Heart right ventricle (tissue), 16 donors: ENCODE measurements at regions not wholly inside any gene's neighbourhood (a gene's known extent, or its start where the extent isn't known, plus 50 kb on each side); places are given as distances from the start of the nearest gene placed in this dataset.

Source experiments
- ATAC-seq, 8 donors: fragments of 200-7000 bp; cut with Tn5 transposase; one replicate each; pipeline ENCODE4 v1.9.1; 2020; ENCODE audit warnings: mild to moderate bottlenecking in 8 of 8, moderate library complexity in 8 of 8, moderate number of reproducible peaks in 1 of 8
- DNase-seq, 2 donors: peaks; one replicate each; pipeline ENCODE4 v3.0.0-alpha.2; 2020
- H3K27ac ChIP-seq, 10 donors: fragments of 200-600 bp; sonication (generic) in 2 of 10; one replicate each; pipeline versions ENCODE4 v1.5.0 to v1.8.0; 2020 to 2022; ENCODE audit warnings: mild to moderate bottlenecking in 3 of 10
- H3K27me3 ChIP-seq, 7 donors: fragments of 200-600 bp; one replicate each; pipeline ENCODE4 v1.8.0; 2021 to 2022; ENCODE audit warnings: mild to moderate bottlenecking in 2 of 7
- H3K36me3 ChIP-seq, 9 donors: fragments of 200-600 bp; sonication (generic) in 1 of 9; one replicate each; pipeline versions ENCODE4 v1.5.0 to v1.8.0; 2020 to 2022; ENCODE audit warnings: mild to moderate bottlenecking in 2 of 9
- H3K4me1 ChIP-seq, 9 donors: fragments of 200-600 bp; sonication (generic) in 1 of 9; one replicate each; pipeline versions ENCODE4 v1.5.0 to v1.8.0; 2020 to 2022; ENCODE audit warnings: mild to moderate bottlenecking in 4 of 9
- H3K4me3 ChIP-seq, 10 donors: fragments of 200-600 bp; sonication (generic) in 2 of 10; one replicate each; pipeline versions ENCODE4 v1.5.0 to v1.8.0; 2020 to 2022; ENCODE audit warnings: mild to moderate bottlenecking in 7 of 10, moderate library complexity in 2 of 10
- H3K9me3 ChIP-seq, 11 donors: fragments of 200-600 bp in 10 of 11; sonication (generic) in 2 of 11; one replicate each; pipeline versions ENCODE4 v1.5.0 to v1.8.0; 2013 to 2022; ENCODE audit warnings: mild to moderate bottlenecking in 2 of 11, control low read depth in 1 of 11, moderate library complexity in 1 of 11
- CTCF ChIP-seq, 9 donors: fragments of 200-600 bp; sonication (generic) in 2 of 9; IDR thresholded peaks; one replicate each; pipeline versions ENCODE4 v1.5.0 to v1.8.0; 2021 to 2022; ENCODE audit warnings: antibody characterized with exemption in 9 of 9, mild to moderate bottlenecking in 5 of 9, moderate library complexity in 1 of 9
- WGBS, 2 donors: extraction: QIAGEN DNeasy Blood & Tissue Kit; methylation state at CpG; one replicate each; pipeline ENCODE4 v1.1.7; 2013; ENCODE audit warnings: inconsistent platforms in 1 of 2; 5-methylcytosine and 5-hydroxymethylcytosine counted together
- intact Hi-C, 10 donors: fragments of 100-400 bp; cut with DNase I; formaldehyde crosslinking; loops; one replicate each; pipeline versions ENCODE4 v1.11.1 to v1.14.2; 2022
- donor health status: Arrhythmogenic right ventricular cardiomyopathy.
- donor health status: ischemic (EF 13 %, LVEDD 7.1; RV severe dilation, severe dysfunction).
- donor health status: healthy with polysubstance abuse.
- donor health status: DM: no; HTN: yes; CAD: no.
- donor health status: DM: no; HTN: no; CAD: no.
- donor health status: ischemic (EF 25% LVEDD 6.9; RV normal size, moderate dysfunction).
- donor health status: ischemic (EF 25% LVEDD 5.7; RV mildly dilated, moderate dysfunction).
- donor health status: healthy.
- donor health status: DM: yes; HTN: yes; CAD: no.
- donor health status: Ischemic cardiomyopathy.
- donor health status: ischemic (EF 35%, LVEDD 5.7; RV mildly dilated, moderate dysfunction).
- donor health status: nonischemic (EF 11% LVEDD 7.7; RV severe dilation, severe dysfunction).
- donor health status: DM: yes; HTN: yes; CAD: no.
- donor health status: PGD.
- donor health status: ischemic (EF 29% LVEDD 5.4; RV normal size, mild dysfunction).
- donor health status: nonischemic (EF 23%, LVEDD 6.1; RV moderate dilation, normal function).

- H3K27me3 ChIP-seq: no peaks in the 10 kb centered on the region
- intact Hi-C loops: no loop called here
- TF ChIP-seq CTCF (IDR thresholded peaks at IDR 0.05): no peak
- no peaks in the 10 kb centered on the region for H3K36me3 ChIP-seq
- whole genome bisulfite sequencing, 2 donors: 69 to 71% methylated on average over 3 of the region's 3 CpGs
- H3K27ac ChIP-seq: no peak overlapping the region
- no peak for DNase-seq
- ATAC-seq: peak in 1 of 8 donors; percentile 34
- peaks cover 0 to 4% (median 0%) of the 10 kb centered on the region in 11 donors for H3K9me3 ChIP-seq
- no peaks in the 10 kb centered on the region for H3K4me1 ChIP-seq
- no peak overlapping the region for H3K4me3 ChIP-seq
Observed at GRCh38 chr13:74886502-74886901, 595.5 kb downstream of the TBC1D4 start.

GRCh38 chr13:74883834-74884233 lies 598.1 kb downstream of the TBC1D4 start:
- H3K27me3 ChIP-seq: no peaks in the 10 kb centered on the region
- no peak overlapping the region for H3K27ac ChIP-seq
- TF ChIP-seq CTCF (IDR thresholded peaks at IDR 0.05): peak in 1 of 9 donors; percentile 11
- H3K4me1 ChIP-seq: no peaks in the 10 kb centered on the region
- intact Hi-C loops: loop anchor here in 1 of 10 donors (5.0 kb wide), 1 partner anchor 33 kb away; no protein-coding TSS in a partner anchor
- no peak overlapping the region for H3K4me3 ChIP-seq
- ATAC-seq: no peak
- H3K36me3 ChIP-seq: no peaks in the 10 kb centered on the region
- H3K9me3 ChIP-seq: peaks cover 0 to 15% (median 2%) of the 10 kb centered on the region in 11 donors
- WGBS, 2 donors: 85 to 88% methylated on average over 3 of the region's 3 CpGs
- DNase-seq: no peak

- H3K4me3 ChIP-seq: no peak overlapping the region
- DNase-seq (no peak), ATAC-seq (no peak)
- H3K4me1 ChIP-seq: no peaks in the 10 kb centered on the region
- no peak overlapping the region for H3K27ac ChIP-seq
- no peaks in the 10 kb centered on the region for H3K27me3 ChIP-seq
- H3K36me3 ChIP-seq: no peaks in the 10 kb centered on the region
- no peak for TF ChIP-seq CTCF (IDR thresholded peaks at IDR 0.05)
- intact Hi-C loops: no loop called here
- H3K9me3 ChIP-seq: peaks cover 0 to 21% (median 10%) of the 10 kb centered on the region in 11 donors
Observed at GRCh38 chr13:74871369-74872070, 610.4 kb downstream of the TBC1D4 start.

- Histone ChIP-seq H3K27me3 (no peaks in the 10 kb centered on the region), H3K4me3 (no peak overlapping the region), H3K36me3 (no peaks in the 10 kb centered on the region), H3K9me3 (peaks cover 0 to 21% (median 10%) of the 10 kb centered on the region in 11 donors), H3K27ac (no peak overlapping the region), H3K4me1 (no peaks in the 10 kb centered on the region)
- intact Hi-C loops: no loop called here
- ATAC-seq (no peak), DNase-seq (no peak)
- 86 to 92% methylated on average over 2 of the region's 2 CpGs for WGBS, 2 donors
- TF ChIP-seq CTCF (IDR thresholded peaks at IDR 0.05): no peak
Observed at GRCh38 chr13:74870865-74871264, 611.1 kb downstream of the TBC1D4 start.
